ENCODE measurements at regions not wholly inside any gene's neighbourhood (a gene's known extent, or its start where the extent isn't known, plus 50 kb on each side); places are given as distances from the start of the nearest gene placed in this dataset.
"Not testable (repeated sequence)": the region's sequence is repeated elsewhere in the genome, so short reads cannot be mapped to it uniquely, and the experiment has no call there.

DNA sequence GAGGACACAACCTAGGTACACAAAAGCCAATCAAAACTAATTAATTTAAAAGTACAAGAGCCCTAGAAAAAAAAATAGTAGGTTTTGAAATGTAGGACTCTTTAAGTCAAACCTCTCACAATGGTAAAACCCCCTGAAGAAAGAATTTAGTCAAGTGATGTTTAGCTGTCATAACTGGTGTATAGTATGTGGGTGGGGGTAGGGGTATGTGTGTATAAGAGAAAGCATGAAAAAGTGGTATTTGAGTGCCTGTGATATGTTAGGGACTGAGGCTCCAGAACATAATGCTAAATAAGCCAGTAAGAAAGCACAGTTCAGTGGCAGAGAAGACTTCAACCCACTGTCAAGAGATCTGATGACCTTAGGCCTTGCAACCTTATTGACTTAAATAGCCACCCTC lies 507.9 kb downstream of the TTLL7 start:
- DNase-seq (ENCODE audit: low read depth), result no peak
- TF ChIP-seq, protein P1, sequence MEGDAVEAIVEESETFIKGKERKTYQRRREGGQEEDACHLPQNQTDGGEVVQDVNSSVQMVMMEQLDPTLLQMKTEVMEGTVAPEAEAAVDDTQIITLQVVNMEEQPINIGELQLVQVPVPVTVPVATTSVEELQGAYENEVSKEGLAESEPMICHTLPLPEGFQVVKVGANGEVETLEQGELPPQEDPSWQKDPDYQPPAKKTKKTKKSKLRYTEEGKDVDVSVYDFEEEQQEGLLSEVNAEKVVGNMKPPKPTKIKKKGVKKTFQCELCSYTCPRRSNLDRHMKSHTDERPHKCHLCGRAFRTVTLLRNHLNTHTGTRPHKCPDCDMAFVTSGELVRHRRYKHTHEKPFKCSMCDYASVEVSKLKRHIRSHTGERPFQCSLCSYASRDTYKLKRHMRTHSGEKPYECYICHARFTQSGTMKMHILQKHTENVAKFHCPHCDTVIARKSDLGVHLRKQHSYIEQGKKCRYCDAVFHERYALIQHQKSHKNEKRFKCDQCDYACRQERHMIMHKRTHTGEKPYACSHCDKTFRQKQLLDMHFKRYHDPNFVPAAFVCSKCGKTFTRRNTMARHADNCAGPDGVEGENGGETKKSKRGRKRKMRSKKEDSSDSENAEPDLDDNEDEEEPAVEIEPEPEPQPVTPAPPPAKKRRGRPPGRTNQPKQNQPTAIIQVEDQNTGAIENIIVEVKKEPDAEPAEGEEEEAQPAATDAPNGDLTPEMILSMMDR (conservative IDR thresholded peaks at IDR 0.05; ENCODE audit: low read depth, low read length), result no peak
- no peak overlapping the region for H3K4me3 ChIP-seq (ENCODE audit: low read depth, low read length)

DNA sequence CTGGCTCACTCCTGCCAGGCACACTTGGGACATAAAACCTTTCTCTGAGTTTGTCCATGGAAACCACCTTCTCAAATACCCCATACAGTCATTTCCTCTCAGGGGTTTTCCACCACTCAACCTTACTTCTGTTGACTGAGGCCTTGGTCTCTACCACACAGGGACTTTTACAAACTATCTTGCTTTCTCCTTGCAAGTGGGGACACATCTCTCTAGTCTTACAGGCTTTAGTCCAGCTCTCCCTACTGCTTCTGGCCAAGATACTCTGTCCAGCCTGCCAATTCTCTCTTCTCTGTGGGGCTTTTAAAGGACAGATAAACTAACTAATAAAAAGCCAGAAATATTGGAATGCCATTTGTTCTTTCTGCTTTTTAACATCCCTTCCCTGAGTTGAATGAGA lies 510.8 kb downstream of the TTLL7 start:
- DNase-seq (ENCODE audit: low read depth); H3K4me3 ChIP-seq (ENCODE audit: low read depth, low read length): not testable (repeated sequence)

DNA sequence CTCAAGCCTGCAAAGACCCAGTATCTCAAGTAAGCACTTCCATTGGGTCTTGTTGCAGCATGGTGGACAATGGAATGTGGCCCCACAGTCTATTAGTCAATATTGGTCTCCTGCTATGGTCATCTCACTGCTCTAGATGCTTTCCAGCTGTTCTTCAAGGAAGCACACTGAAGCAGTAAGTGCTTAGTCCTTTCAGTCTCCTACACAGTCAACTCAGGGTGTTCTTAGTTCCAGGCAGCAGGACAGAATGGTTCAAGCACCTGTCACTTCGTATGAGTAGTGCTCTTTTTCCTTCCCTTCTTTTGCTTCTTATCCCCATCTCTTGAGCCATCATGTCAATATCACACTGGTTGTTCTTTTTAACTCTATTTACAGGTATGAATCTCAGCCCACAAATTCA lies 511.5 kb downstream of the TTLL7 start:
- H3K4me3 ChIP-seq (ENCODE audit: low read depth, low read length), result not testable (repeated sequence)

DNA sequence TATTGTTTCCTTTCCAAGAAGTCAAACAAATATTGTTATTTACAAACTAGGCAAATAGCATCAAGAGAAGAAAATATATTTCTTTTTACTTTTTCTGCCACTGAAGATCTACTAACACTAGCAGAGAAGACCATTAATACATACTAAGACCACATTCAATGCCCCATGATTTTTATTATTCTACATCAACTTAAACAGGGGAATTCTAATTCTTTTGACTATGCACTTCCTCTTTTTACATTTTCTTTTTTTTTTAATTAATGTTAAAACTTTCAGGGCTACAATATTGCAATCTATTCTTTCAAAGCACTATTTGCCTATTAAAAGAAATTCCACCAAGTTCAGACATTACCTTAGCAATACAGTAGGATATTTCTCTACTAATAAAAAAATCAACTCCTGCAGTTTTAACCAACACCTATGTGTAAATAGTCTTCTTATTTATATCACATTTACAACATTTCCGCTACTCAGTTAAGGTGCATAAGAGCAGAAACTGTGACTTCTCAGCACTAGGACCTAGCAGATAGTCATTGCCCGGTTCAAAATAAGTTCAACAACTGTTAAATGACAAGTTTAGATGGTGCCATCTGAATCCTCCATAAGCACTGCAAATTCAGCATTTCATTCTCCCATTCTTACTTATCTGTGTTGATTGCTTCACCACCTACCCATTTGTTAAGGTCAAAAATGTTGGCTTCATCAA lies 513.5 kb downstream of the TTLL7 start:
- not testable (repeated sequence) for DNase-seq (ENCODE audit: low read depth); H3K4me3 ChIP-seq (ENCODE audit: low read depth, low read length)

More for the DNA sequence above, 511.5 kb downstream of the TTLL7 start:
- DNase-seq (ENCODE audit: low read depth), result not testable (repeated sequence)

DNA sequence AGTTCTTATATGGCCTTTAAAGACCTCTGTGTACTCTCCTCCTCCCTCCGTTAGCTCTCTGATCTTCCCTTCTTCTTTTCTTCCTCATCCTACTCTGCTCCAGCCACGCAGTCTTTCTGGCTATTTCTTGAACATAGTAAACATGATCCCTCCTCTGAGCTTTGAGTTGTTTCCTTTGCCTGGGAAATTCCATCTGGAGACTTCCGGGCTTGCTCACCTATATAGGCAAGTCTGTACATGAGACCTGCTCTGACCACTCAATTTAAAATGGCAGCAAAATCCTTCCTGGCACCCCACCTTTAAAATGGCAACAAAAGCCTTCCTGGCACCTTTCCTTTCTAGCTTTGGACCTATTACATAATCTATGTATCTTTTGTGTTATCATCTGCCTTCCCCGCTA lies 517.6 kb downstream of the TTLL7 start:
- DNase-seq (ENCODE audit: low read depth); H3K4me3 ChIP-seq (ENCODE audit: low read depth, low read length): not testable (repeated sequence)

DNA sequence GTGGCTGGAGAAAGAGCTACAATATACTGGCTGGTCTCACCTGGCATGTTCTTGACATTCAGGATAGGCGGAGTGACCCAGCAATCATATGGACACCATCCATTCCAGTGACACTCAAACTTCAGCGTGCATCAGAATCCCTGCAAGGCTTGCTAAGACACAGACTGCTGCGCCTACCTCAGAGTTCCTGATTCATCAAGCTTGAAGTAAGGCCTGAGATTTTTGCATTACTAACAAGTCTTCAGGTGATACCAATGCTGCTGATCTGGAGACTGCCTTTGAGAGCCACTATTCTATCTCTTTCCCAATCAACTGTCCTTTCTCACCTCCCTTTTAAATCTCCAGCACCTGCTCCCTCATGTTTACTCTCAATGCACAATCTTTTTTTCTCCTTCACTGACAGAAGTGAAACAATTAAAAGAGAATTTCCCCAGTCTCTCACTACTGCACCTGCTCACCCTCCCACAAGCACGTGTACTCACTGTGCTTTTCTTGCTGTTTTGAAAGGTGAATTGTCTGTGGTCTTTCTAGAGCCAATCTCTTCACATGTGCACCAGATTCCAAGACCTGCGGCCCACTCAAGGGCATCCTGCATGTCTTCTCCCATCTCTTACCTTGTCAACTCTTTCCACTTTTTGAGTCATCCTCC lies 519.2 kb downstream of the TTLL7 start:
- DNase-seq (ENCODE audit: low read depth), result not testable (repeated sequence)

DNA sequence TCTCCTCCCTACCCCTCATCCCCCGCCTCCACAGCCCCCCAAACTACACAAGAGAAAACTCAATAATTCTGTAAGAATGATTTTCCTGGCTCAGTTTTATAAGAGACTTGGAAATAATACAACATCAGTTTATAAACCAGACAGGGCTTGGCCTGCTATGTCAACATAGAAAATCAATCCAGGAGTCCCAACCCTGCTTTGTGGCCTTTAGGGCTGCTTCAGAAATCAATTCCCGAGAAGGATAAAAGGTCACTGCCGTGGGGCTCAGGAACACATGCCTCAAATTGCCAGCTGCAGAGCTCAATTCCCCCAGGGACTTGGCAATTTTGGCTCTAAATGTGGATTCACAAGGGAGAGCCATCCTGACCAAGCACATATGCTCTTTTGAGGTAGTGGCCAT lies 520.8 kb downstream of the TTLL7 start:
- not testable (repeated sequence) for DNase-seq (ENCODE audit: low read depth)

More for the DNA sequence above, 519.2 kb downstream of the TTLL7 start:
- not testable (repeated sequence) for H3K4me3 ChIP-seq (ENCODE audit: low read depth, low read length)

DNA sequence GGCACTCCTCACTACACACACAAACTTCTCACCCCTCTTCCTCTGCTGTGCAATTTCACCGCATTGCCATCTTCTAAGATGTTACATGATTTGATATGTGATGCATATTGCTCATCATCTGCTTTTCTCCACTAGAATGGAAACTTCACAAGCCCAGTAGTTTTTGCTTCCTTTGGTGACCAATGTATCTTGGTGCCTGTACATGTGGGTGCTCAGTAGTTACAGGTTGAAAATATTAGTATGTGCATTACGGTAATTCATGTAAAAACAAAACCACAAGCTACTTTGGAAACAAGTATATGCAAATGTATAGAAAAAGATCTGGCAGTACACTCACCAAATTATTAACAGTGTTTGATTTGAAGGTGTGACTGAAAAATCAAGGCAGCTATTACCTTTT lies 522.4 kb downstream of the TTLL7 start:
- H3K4me3 ChIP-seq (ENCODE audit: low read depth, low read length); DNase-seq (ENCODE audit: low read depth): not testable (repeated sequence)

More for the DNA sequence above, 520.8 kb downstream of the TTLL7 start:
- not testable (repeated sequence) for H3K4me3 ChIP-seq (ENCODE audit: low read depth, low read length)

DNA sequence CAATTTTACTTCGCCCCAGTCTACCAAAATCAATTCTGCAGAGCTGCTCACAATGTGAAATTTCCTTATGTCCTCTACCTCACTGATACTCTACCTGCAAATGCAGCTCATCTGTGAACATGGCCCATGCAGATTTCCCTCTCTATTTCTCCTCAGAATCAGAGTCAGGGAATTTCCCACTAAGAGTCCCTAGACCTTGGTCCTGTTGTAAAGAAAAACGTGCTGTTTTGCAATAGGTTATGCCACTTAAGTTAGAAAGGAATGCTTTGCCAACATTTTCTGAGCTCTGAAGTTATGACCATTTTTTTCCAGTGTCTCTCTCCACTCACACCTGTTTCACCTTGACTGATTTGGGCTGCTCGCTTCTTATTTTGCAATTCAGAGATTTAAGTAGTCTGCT lies 524.0 kb downstream of the TTLL7 start:
- not testable (repeated sequence) for H3K4me3 ChIP-seq (ENCODE audit: low read depth, low read length); DNase-seq (ENCODE audit: low read depth)

DNA sequence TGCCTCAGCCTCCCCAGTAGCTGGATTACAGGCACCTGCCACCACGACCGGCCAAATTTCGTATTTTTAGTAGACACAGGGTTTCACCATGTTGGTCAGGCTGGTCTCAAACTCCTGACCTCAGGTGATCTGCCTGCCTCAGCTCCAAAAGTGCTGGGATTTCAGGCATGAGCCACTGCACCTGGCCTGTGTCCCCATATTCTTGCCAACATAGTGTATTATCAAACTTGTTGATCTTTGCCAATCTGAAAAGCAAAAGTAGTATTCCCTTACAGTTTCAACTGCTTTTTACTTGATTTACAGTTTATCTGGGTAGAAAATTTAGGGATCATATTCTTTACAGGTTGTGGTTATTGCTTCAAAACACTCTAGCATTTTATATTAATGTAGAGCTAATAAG lies 524.9 kb downstream of the TTLL7 start:
- not testable (repeated sequence) for H3K4me3 ChIP-seq (ENCODE audit: low read depth, low read length); DNase-seq (ENCODE audit: low read depth)

DNA sequence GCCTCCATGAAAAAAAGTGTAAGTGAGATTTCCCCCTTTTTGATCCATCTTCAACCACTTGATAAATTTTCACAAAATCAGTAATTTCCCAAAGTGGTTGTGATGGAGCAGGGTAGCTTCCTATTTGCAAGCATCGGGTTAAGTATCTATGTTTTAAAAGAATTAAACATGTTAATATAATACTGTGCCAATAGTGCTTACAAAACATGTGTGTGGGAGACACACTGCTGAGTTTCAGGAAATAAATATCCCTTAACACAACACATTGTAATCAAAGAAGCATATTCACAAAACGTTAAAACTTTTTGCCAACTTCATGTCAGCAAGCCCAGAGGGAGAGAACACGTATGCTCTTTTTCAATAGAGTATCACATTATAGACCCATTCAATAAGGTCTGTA lies 526.9 kb downstream of the TTLL7 start:
- H3K4me3 ChIP-seq (ENCODE audit: low read depth, low read length); DNase-seq (ENCODE audit: low read depth): not testable (repeated sequence)

DNA sequence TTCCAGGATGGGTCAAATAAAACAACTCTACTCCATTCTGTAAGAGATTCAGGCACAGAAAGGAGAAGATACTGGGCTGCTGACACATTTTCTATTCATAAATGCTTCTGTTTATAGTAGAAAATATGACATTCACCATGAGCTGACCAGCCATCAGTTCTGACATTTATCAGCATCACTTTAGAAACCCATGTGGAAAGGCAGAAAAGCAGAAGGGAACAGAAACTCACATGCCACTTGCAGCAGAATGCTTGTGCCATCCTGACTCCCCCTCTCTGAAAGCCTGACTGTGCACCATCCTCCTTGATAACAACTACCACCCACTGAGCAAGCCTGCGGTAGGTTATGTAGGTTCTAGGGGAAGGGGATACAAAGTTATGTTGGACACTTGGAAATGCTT lies 527.7 kb downstream of the TTLL7 start:
- not testable (repeated sequence) for DNase-seq (ENCODE audit: low read depth); H3K4me3 ChIP-seq (ENCODE audit: low read depth, low read length)

DNA sequence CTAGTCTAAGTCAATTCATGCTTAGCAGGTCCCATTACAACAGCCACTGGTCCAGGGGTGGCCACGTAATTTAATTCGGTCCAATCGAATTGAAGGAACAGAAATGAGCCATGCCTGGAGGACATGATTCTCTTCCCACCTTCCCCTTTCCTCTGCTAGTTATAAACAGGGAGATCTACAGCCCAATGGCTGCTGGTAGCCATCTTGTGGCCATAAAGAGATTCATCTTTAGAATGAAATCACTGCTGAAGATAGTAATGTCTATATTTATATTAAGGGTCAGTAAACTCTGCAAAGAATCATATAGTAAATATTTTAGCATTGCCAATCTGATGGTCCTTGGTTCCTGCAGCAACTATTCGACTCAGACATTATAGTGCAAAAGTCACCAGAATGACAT lies 530.6 kb downstream of the TTLL7 start:
- TF ChIP-seq, protein P1 (conservative IDR thresholded peaks at IDR 0.05; ENCODE audit: low read depth, low read length), result peak; percentile 18
- not testable (repeated sequence) for DNase-seq (ENCODE audit: low read depth); H3K4me3 ChIP-seq (ENCODE audit: low read depth, low read length)

DNA sequence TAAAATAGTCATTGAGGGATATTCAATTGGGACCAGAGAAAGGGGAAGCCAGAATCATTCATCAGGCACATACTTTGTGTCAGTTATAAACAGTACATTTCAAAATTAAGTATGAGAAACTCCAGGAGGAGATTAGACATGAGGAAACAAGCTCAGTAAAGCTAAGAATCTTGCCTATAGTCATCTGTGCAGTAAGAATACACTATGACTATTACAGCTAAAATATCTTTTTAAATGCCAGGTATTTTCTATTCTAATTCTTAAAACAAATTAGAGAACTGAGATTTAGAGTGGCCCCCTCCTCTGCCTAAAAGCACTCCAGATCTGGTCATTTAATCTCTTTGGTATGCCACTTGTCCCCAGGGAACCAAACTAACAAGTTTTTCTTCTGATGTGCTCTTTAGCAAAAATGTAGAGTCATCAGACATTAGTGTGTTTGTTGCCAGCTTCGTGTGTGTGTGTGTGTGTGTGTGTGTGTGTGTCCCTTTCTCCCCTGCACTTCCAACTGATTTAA lies 541.1 kb downstream of the TTLL7 start:
- not testable (repeated sequence) for DNase-seq (ENCODE audit: low read depth); H3K4me3 ChIP-seq (ENCODE audit: low read depth, low read length)

DNA sequence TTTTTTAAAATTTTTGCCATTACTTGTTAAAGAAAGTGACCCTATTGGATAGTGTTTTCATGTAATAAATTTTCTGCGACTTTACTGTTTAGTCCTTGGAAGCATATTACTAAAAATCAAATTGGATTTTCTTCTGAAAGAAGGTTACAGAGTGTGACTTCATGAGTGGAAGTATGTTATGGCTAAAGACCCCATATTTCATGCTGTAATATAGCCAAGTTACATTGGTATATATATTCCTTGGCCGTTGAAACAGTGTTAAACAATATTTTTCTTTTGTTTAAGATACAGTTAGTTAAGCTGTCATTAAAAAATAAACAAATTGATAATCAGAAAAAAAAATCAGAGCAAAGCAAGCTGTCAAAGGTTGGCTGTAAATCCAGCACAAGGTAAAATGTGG lies 541.7 kb downstream of the TTLL7 start:
- DNase-seq (ENCODE audit: low read depth); H3K4me3 ChIP-seq (ENCODE audit: low read depth, low read length): not testable (repeated sequence)

DNA sequence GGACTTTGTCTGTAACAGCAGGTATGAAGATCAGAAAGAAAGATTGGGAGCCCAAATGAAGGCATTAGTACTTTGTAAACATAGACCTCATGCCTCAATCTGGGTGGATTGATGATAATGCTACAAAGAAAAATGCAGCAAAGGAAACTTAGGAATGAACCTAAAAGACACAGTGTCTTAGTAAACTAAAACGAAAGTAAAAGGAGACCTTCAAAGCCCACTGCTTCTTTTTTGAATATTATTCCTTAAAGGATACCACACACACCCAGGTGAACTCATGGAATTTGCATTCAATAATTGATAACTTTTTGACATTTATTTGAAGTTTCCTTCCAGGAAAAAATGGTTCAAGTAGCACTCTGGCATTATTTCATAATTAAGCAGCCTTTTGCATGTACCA lies 543.2 kb downstream of the TTLL7 start:
- DNase-seq (ENCODE audit: low read depth); H3K4me3 ChIP-seq (ENCODE audit: low read depth, low read length): not testable (repeated sequence)

DNA sequence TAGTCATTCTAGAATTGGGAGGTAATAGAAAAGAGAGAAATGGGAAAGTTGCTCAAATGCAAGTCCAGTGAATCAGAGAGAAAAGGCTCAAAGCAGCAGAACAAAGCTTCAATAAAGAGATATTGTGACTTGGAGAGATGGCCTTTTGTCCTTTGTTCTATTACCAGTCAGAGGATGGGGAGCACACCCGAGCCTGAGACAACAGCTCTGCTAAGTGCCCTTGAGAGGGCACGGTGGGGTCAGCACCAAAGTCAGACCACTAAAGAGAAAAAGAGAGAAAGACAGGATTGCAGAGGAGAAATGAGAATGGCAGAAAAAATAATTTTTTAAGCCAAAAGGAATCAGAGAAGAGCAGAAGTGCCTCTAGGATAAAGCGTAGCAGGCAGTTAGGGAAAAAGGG lies 553.1 kb downstream of the TTLL7 start:
- DNase-seq (ENCODE audit: low read depth); H3K4me3 ChIP-seq (ENCODE audit: low read depth, low read length): not testable (repeated sequence)

Data from epithelial cell of proximal tubule (primary cell).